ENCODE measurements at regions not wholly inside any gene's neighbourhood (a gene's known extent, or its start where the extent isn't known, plus 50 kb on each side); places are given as distances from the start of the nearest gene placed in this dataset.

DNA sequence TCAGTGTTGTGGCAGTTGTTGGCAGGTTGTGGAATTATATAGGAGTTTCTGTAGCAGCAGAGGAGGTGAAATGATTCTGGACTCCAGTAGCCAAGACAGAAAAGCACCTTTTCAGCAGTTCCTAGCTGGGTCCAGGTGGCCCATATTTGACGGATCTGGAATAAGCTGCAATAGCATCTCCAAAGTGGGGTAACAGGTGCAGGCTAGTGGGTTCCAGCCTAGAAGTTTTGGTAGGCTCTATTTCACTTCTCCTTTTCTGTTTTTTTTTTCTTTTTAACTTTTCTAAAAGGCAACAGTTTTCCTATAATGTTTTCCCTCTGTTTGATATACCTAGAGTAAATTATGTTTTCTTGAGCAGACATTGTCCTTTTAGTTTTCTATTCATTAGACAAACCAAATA is 392.5 kb downstream of the C4orf33 start:
- Histone ChIP-seq H4K20me1 (ENCODE audit: control insufficient read depth, insufficient read depth, low read length, poor library complexity, severe bottlenecking) (no peaks in the 10 kb centered on the region), H3K4me1 (ENCODE audit: control insufficient read depth in 2 of 2, insufficient read depth in 2 of 2, low read length in 2 of 2) (no peaks in the 10 kb centered on the region), H3K36me3 (replicated peaks in 1 of 2; ENCODE audit: control extremely low read depth in 1 of 2, control insufficient read depth in 1 of 2, extremely low read depth in 1 of 2, insufficient read depth in 2 of 2, low read length in 1 of 2) (no peaks in the 10 kb centered on the region), H3K4me3 (ENCODE audit: control extremely low read depth in 1 of 5, extremely low read depth in 1 of 5, insufficient read depth in 1 of 5, low read depth in 2 of 5, low read length in 4 of 5) (no peak overlapping the region), H2AFZ (ENCODE audit: insufficient read depth, low read depth, low read length, poor library complexity, severe bottlenecking) (no peak overlapping the region), H3K9me3 (ENCODE audit: control extremely low read depth in 1 of 3, control insufficient read depth in 2 of 3, insufficient read depth in 1 of 3, low read length in 2 of 3) (no peaks in the 10 kb centered on the region), H3K27ac (ENCODE audit: low read length in 2 of 2) (no peak overlapping the region), H3K4me2 (replicated peaks; ENCODE audit: low read depth, low read length, poor library complexity, severe bottlenecking) (no peak overlapping the region), H3K79me2 (ENCODE audit: control insufficient read depth, insufficient read depth, low read length) (no peaks in the 10 kb centered on the region), H3K9ac (ENCODE audit: low read length) (no peak overlapping the region), H3K27me3 (replicated peaks in 1 of 4; ENCODE audit: control extremely low read depth in 1 of 4, control insufficient read depth in 3 of 4, insufficient read depth in 4 of 4, low read length in 3 of 4) (no peaks in the 10 kb centered on the region)
- Mint-ChIP-seq H3K27ac (no peak overlapping the region), H3K27me3 (no peaks in the 10 kb centered on the region), H3K9me3 (ENCODE audit: insufficient read depth) (no peaks in the 10 kb centered on the region), H3K4me3 (no peak overlapping the region), H3K4me1 (no peaks in the 10 kb centered on the region)
- ChIA-PET POLR2A (no interaction called here), CTCF (no interaction called here)
- intact Hi-C loops (cut with micrococcal nuclease) = no loop called here
- WGBS (ENCODE audit: insufficient coverage) = no CpG with 5 or more reads among the region's 1 CpG
- no peak for TF ChIP-seq EZH2 (IDR thresholded peaks at IDR 0.05; ENCODE audit: borderline replicate concordance, insufficient read depth, low read depth, low read length, poor library complexity, severe bottlenecking)
- TF ChIP-seq, protein P1, sequence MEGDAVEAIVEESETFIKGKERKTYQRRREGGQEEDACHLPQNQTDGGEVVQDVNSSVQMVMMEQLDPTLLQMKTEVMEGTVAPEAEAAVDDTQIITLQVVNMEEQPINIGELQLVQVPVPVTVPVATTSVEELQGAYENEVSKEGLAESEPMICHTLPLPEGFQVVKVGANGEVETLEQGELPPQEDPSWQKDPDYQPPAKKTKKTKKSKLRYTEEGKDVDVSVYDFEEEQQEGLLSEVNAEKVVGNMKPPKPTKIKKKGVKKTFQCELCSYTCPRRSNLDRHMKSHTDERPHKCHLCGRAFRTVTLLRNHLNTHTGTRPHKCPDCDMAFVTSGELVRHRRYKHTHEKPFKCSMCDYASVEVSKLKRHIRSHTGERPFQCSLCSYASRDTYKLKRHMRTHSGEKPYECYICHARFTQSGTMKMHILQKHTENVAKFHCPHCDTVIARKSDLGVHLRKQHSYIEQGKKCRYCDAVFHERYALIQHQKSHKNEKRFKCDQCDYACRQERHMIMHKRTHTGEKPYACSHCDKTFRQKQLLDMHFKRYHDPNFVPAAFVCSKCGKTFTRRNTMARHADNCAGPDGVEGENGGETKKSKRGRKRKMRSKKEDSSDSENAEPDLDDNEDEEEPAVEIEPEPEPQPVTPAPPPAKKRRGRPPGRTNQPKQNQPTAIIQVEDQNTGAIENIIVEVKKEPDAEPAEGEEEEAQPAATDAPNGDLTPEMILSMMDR (IDR thresholded peaks at IDR 0.05) = no peak
- ATAC-seq (ENCODE audit: low read depth) (no peak), DNase-seq (no peak)

DNA sequence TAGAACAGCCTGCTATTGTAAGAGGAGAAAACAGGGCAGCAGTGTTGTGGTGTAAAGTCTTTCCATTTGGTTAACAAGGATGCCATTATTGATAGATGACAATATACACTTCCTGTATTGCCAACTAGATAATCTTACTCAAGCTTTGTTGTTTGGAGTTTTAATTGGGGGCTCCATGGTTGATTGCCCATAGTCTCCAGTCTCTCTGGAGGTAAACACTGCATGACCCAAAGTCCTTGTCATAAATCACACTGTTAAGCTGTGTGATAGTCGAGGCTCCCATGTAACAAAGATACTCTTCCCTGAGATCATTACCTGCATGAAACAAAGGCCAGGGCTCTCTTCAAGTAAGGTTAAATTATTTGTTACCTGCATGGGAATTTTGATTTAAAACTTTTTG is 394.6 kb downstream of the C4orf33 start:
- Histone ChIP-seq H3K9me3 (ENCODE audit: control extremely low read depth in 1 of 3, control insufficient read depth in 2 of 3, insufficient read depth in 1 of 3, low read length in 2 of 3) (no peaks in the 10 kb centered on the region), H3K4me3 (ENCODE audit: control extremely low read depth in 1 of 5, extremely low read depth in 1 of 5, insufficient read depth in 1 of 5, low read depth in 2 of 5, low read length in 4 of 5) (no peak overlapping the region), H3K9ac (ENCODE audit: low read length) (no peak overlapping the region), H3K4me1 (ENCODE audit: control insufficient read depth in 2 of 2, insufficient read depth in 2 of 2, low read length in 2 of 2) (no peaks in the 10 kb centered on the region), H3K27me3 (replicated peaks in 1 of 4; ENCODE audit: control extremely low read depth in 1 of 4, control insufficient read depth in 3 of 4, insufficient read depth in 4 of 4, low read length in 3 of 4) (no peaks in the 10 kb centered on the region), H3K79me2 (ENCODE audit: control insufficient read depth, insufficient read depth, low read length) (no peaks in the 10 kb centered on the region), H4K20me1 (ENCODE audit: control insufficient read depth, insufficient read depth, low read length, poor library complexity, severe bottlenecking) (no peaks in the 10 kb centered on the region), H3K4me2 (replicated peaks; ENCODE audit: low read depth, low read length, poor library complexity, severe bottlenecking) (no peak overlapping the region), H3K36me3 (replicated peaks in 1 of 2; ENCODE audit: control extremely low read depth in 1 of 2, control insufficient read depth in 1 of 2, extremely low read depth in 1 of 2, insufficient read depth in 2 of 2, low read length in 1 of 2) (no peaks in the 10 kb centered on the region), H3K27ac (ENCODE audit: low read length in 2 of 2) (no peak overlapping the region), H2AFZ (ENCODE audit: insufficient read depth, low read depth, low read length, poor library complexity, severe bottlenecking) (no peak overlapping the region)
- Mint-ChIP-seq H3K27me3 (no peaks in the 10 kb centered on the region), H3K4me3 (no peak overlapping the region), H3K4me1 (no peaks in the 10 kb centered on the region), H3K9me3 (ENCODE audit: insufficient read depth) (no peaks in the 10 kb centered on the region), H3K27ac (no peak overlapping the region)
- TF ChIP-seq EZH2 (IDR thresholded peaks at IDR 0.05; ENCODE audit: borderline replicate concordance, insufficient read depth, low read depth, low read length, poor library complexity, severe bottlenecking) = no peak
- TF ChIP-seq, protein P1 (IDR thresholded peaks at IDR 0.05) = no peak
- intact Hi-C loops (cut with micrococcal nuclease) = no loop called here
- no peak for DNase-seq
- ChIA-PET CTCF (no interaction called here), POLR2A (no interaction called here)
- ATAC-seq (ENCODE audit: low read depth) = no peak
- WGBS (ENCODE audit: insufficient coverage) = no CpG with 5 or more reads among the region's 1 CpG

Measured in B cell (primary cell).